MG63 (cell line): ENCODE measurements at regions not wholly inside any gene's neighbourhood (a gene's known extent, or its start where the extent isn't known, plus 50 kb on each side); places are given as distances from the start of the nearest gene placed in this dataset.
"Not testable (repeated sequence)": the region's sequence is repeated elsewhere in the genome, so short reads cannot be mapped to it uniquely, and the experiment has no call there.

Experiments used
- DNase-seq: peaks from one replicate; pipeline ENCODE4 v3.0.0-alpha.2; 2020
- H3K27me3 ChIP-seq: fragments of 250-450 bp; sonication (Bioruptor Pico); 2 replicates; pipeline ENCODE4 v1.5.1; 2020; ENCODE audit warnings: mild to moderate bottlenecking, moderate library complexity
- H3K36me3 ChIP-seq: fragments of 250-450 bp; sonication (Bioruptor Pico); 2 replicates; pipeline ENCODE4 v1.5.1; 2020; ENCODE audit warnings: mild to moderate bottlenecking, moderate library complexity
- H3K4me3 ChIP-seq: fragments of 250-450 bp; sonication (Bioruptor Pico); 2 replicates; pipeline ENCODE4 v1.5.1; 2020; ENCODE audit warnings: mild to moderate bottlenecking, moderate library complexity
- H3K9me3 ChIP-seq: fragments of 250-450 bp; sonication (Bioruptor Pico); 2 replicates; pipeline ENCODE4 v1.5.1; 2020; ENCODE audit warnings: mild to moderate bottlenecking, moderate library complexity

DNA sequence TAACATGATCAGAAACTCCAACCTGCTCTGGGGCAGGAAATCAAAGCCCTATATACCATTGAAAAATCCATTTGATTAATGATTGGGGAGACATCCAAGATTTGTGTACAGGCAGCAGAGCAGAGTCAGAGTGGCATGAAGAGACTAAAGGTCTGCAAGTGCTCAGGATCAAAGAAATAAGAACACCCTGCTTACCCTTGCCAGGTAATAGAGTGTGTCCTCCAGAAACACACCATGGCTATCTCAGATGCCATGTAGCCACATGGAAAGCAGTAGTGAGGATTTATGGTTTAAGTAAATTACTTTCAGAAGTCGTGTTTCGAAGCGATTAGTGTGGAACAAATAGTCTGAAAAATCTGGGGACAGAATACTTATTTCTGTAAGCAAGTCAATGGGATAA is 592.9 kb downstream of the SUCLG1 start:
- DNase-seq: no peak
- H3K9me3 ChIP-seq: no peaks in the 10 kb centered on the region
- H3K4me3 ChIP-seq: no peak overlapping the region
- H3K27me3 ChIP-seq: no peaks in the 10 kb centered on the region
- H3K36me3 ChIP-seq: no peaks in the 10 kb centered on the region

DNA sequence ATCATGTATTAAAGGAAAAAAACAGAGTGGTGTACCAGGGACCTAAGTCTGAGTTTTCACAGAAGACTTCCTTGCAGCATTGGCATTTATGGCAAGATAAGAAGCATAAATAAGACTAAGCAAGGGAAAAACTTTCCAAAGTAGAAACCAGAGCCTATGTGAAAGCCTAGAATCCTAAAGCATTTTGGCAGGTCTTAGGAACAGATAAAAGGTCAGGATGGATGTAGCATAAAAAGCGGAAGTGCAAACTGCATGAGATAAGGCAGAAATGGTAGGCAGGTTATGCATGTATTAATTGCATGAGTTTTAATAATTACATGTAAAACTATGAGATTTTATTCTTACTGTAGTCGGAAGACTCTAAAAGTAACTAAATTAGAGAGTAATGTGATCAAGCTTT is 596.5 kb downstream of the SUCLG1 start:
- Histone ChIP-seq H3K27me3 (no peaks in the 10 kb centered on the region), H3K4me3 (no peak overlapping the region), H3K9me3 (no peaks in the 10 kb centered on the region), H3K36me3 (no peaks in the 10 kb centered on the region)
- no peak for DNase-seq

DNA sequence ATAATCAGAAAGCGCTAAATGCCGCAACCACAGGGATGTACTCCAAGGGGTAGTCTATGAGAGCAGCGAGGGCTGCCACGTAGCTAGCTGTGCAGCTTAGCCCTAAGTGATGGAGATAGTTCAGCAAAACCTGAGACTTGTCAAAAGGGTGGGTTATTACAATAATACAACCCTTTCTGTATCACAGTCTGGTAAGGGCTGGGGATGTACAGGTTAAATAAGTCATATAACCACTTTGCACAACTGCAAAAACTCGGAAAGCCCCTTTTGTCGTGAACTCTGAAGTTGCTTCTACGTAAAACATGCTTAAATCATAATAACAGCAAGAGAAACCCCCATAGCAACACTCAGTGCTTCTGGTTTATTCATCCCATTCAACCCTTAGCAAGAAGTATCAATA is 598.8 kb downstream of the SUCLG1 start:
- H3K4me3 ChIP-seq: no peak overlapping the region
- no peaks in the 10 kb centered on the region for H3K27me3 ChIP-seq
- H3K36me3 ChIP-seq: no peaks in the 10 kb centered on the region
- no peaks in the 10 kb centered on the region for H3K9me3 ChIP-seq
- DNase-seq: no peak

DNA sequence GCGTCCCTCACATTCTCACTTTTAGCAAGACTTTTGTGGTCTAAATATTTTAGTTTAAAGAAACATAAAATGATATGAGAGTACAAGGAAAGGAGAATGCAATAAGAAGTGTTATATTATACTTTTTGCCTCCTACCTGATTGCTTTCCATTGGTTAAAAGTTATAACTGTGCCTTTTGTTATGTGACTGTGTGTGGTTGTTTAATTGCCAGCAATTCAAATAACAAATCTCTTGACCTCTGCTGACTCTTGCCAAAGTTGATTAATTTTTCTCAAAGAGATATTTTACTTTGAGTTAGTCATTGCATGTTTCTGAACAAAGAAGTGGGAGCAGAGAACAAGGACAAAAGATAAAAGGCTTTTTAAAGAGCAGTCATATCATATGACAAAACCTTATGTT is 599.5 kb downstream of the SUCLG1 start:
- no peak for DNase-seq
- Histone ChIP-seq H3K9me3 (no peaks in the 10 kb centered on the region), H3K36me3 (no peaks in the 10 kb centered on the region), H3K4me3 (no peak overlapping the region), H3K27me3 (no peaks in the 10 kb centered on the region)

DNA sequence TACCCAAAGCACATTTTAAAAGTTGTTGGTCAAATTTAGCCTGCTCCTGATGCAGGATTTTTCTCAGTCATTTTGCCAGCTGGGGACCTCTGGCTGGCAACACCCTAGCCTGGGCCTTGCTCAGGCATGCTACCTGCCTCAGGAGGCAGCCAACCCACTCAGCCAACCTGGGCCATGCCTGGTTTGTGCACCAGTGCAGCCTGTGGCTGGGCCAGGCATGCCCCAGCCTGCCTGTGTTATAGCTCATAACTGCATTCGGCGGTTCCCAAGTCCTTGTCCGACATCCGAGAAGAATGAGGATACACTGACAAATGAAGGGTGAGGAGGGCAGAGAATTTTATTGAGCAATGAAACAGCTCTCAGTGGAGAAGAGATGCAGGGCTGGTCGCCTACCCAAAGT is 608.0 kb downstream of the SUCLG1 start:
- DNase-seq: no peak
- Histone ChIP-seq H3K27me3 (no peaks in the 10 kb centered on the region; the same call in 1 of the 2 replicates), H3K9me3 (no peaks in the 10 kb centered on the region)

DNA sequence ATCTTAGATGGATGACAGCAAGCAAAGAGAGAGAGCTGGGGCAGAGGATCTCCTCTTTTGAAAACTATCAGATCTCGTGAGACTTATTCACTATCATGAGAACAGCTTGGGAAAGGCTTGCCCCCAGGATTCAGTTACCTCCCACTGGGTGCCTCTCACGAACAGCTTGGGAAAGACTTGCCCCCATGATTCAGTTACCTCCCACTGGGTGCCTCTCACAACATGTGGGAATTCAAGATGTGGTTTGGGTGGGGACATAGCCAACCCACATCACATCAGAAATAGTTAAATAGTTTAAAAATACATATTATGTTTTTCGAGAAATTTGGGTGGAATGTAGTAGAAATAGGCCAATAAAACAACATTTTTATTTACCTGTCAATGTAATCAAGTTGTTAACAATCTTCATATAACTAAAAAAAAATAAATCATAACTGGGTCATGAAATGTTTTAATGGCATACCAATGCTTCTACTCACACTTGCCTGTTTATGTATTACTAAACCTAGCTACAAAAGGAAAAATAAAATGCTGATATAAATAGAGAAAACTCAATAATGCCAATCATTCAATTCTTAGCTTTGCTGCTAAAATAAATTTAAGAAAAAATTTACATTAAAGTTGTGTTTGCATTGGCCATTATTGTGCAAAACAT is 608.9 kb downstream of the SUCLG1 start:
- Histone ChIP-seq H3K27me3 (no peaks in the 10 kb centered on the region; the same call in 1 of the 2 replicates), H3K9me3 (no peaks in the 10 kb centered on the region), H3K36me3 (no peaks in the 10 kb centered on the region), H3K4me3 (no peak overlapping the region)
- DNase-seq: peak; percentile 35

More for the DNA sequence above, 608.0 kb downstream of the SUCLG1 start:
- Histone ChIP-seq H3K36me3 (no peaks in the 10 kb centered on the region), H3K4me3 (no peak overlapping the region)

DNA sequence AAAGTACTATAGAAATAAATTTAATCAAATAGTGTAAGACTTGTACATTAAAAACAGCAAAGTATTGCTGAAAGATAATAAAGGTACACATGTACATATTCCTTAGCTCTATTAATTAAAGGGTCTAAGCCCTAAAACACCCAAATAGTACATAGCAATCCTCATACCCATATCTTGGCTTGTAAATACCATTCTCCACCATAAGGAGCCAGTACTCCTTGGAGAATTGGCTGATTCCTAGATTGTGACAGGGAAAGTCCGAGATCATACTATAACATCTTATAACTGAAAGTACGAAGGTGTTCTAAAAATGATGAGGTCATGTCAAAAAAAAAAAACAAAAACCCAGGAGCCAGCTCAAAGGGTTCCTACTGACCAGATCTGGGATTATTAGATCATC is 614.6 kb downstream of the SUCLG1 start:
- DNase-seq: no peak
- no peaks in the 10 kb centered on the region for H3K27me3 ChIP-seq
- H3K4me3 ChIP-seq: no peak overlapping the region
- no peaks in the 10 kb centered on the region for H3K9me3 ChIP-seq
- H3K36me3 ChIP-seq: no peaks in the 10 kb centered on the region

DNA sequence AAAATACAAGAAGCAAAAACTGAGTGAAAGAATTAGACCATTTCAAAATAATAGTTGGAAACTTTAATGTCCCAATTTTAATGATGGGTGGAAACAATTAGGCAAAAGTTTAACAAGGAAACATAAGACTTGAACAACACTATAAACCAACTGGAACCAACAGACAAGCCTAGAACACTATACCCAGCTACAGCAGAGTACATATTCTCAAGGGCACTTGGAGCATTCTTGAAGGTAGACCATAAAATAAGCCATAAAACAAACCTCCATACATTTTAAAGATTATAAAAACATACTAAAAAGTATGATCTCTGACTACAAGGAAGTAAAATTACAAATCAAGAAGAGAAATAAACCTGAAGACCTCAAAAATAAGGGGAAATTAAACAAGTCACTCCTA is 616.7 kb downstream of the SUCLG1 start:
- H3K4me3 ChIP-seq: no peak overlapping the region
- H3K36me3 ChIP-seq: no peaks in the 10 kb centered on the region
- H3K9me3 ChIP-seq: no peaks in the 10 kb centered on the region
- no peak for DNase-seq
- no peaks in the 10 kb centered on the region for H3K27me3 ChIP-seq

DNA sequence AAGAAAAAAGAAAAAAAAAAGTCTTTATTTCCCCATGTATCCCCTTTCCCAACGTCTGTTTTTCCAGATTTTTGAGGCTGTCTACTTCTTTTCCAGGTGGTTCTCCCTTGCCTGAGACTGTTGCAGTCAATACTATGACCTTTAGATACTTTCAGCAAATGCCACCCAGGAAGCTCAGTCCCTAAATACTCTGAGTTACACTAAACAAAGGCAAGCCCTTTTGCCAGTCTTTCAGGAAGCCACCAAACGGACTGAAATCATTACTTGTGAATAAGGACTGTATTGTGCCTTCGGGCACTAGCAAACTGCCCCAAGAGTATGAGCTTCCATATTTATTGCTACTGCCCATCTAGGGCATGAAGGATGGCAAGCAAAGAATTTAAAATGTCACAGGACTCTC is 621.3 kb downstream of the SUCLG1 start:
- Histone ChIP-seq H3K4me3 (no peak overlapping the region), H3K9me3 (no peaks in the 10 kb centered on the region), H3K27me3 (no peaks in the 10 kb centered on the region), H3K36me3 (no peaks in the 10 kb centered on the region)
- DNase-seq: no peak

DNA sequence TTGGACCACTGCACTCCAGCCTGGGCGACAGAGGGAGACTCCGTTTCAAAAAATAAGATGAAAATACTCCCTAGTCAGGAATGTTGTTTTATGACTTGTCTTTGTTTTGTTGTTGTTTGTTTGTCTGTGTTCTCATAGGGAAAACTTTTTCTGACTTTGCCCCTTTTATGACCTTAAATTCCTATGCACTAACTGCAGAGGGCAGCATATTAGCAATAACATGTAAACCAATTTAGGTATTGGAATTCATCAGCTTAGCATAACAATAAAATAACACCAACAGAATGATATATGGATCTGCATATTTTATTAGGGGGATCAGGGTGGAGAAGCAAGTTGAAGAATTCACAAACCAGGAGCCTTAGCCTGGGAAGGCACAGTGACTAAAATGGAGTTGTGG is 631.5 kb downstream of the SUCLG1 start:
- no peak for DNase-seq
- H3K36me3 ChIP-seq: no peaks in the 10 kb centered on the region

DNA sequence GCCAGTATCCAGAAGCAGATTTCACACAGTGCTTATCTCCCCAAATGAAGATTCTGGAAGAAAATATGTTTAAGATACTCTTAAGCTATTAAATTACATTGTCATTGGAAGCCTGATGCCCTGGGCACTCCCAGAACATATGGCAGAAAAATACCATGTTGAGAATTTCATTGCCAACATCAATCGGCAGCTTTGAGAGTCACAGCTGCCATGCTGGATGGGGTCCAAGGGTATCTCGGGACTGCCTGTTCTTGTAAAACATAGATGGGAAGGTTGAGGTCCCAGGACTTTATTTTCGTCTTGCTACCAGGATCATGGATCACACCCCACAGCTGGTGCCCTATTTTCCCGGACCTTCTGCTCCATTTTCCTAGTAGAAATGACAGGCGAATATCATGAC is 632.5 kb downstream of the SUCLG1 start:
- Histone ChIP-seq H3K36me3 (no peaks in the 10 kb centered on the region), H3K9me3 (no peaks in the 10 kb centered on the region), H3K27me3 (no peaks in the 10 kb centered on the region), H3K4me3 (no peak overlapping the region)
- DNase-seq: no peak

More for the DNA sequence above, 631.5 kb downstream of the SUCLG1 start:
- no peaks in the 10 kb centered on the region for H3K9me3 ChIP-seq
- H3K27me3 ChIP-seq: no peaks in the 10 kb centered on the region
- no peak overlapping the region for H3K4me3 ChIP-seq

DNA sequence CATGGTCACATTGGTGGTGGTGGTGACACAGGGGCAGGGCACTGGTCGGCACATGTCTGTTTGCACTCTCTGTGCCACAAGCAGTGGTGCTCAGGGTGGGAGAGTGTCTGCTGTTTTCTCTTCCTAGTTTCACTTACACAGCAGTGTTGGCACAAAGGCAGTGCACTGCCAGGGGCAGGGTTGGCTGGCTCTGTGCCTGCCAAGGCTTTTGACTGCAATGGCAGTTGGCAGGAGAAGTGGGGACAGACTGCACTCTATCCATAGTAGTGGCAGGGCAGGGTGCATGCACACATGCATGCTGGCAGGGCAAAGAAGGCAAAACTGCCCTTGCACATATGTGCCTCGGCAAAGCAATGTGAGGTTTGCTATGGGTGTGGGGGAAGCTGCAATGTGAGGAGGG is 635.9 kb downstream of the SUCLG1 start:
- no peaks in the 10 kb centered on the region for H3K27me3 ChIP-seq
- DNase-seq: no peak
- H3K36me3 ChIP-seq: no peaks in the 10 kb centered on the region
- H3K9me3 ChIP-seq: no peaks in the 10 kb centered on the region
- H3K4me3 ChIP-seq: no peak overlapping the region

DNA sequence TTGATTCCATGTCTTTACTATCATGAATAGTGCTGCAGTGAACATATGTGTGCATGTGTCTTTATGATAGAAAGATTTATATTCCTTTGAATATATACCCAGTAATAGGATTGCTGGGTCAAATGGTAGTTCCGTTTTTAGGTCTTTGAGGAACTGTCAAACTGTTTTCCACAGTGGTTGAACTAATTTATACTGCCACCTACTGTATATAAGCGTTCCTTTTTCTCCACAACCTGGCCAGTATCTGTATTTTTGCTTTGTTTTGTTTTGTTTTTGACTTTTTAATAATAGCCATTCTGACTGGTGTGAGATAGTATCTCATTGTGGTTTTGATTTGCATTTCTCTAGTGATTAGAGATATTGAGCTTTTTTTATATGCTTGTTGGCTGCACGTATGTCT is 641.6 kb downstream of the SUCLG1 start:
- no peaks in the 10 kb centered on the region for H3K9me3 ChIP-seq
- no peaks in the 10 kb centered on the region for H3K27me3 ChIP-seq
- H3K36me3 ChIP-seq: no peaks in the 10 kb centered on the region
- no peak overlapping the region for H3K4me3 ChIP-seq
- no peak for DNase-seq

DNA sequence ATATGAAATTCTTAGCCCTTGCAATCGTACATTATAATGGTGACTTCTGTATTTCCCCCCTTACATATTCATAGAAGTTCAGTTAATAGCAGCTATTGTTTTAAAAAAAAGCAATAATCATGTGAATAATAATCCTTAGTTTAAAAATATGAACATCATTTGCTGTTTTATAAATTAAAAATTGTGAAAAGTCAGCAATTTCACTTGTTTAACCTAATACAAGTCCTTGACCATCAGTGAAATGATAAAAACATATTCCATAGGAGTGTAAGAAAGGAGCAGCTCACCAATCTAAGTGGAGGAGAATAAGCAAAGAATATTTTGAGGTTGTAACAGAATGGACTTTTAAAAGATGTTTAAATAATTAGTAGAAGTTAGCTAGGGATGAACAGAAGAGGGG is 650.2 kb downstream of the SUCLG1 start:
- Histone ChIP-seq H3K4me3 (no peak overlapping the region), H3K9me3 (no peaks in the 10 kb centered on the region), H3K27me3 (no peaks in the 10 kb centered on the region), H3K36me3 (no peaks in the 10 kb centered on the region)
- DNase-seq: no peak

DNA sequence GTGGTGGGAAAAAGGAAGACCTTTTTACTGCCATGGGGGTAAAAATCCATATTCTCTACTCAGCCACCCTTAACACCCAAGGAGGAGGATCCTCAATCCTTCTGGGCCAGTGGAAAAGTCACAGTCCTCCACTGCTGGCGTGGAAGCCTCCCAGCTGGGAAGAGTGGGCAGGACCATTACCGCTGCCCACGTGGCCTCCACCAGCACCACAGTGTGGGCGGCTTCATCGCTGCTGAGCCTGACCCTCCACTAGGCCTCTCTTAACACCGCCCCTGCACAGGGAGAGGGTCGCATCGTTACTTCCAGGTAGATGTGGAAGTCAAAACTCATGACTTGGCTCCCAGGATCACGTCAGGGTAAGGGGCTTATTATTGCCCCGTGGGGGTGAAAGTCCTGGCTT is 656.5 kb downstream of the SUCLG1 start:
- H3K4me3 ChIP-seq: no peak overlapping the region
- no peaks in the 10 kb centered on the region for H3K9me3 ChIP-seq
- no peaks in the 10 kb centered on the region for H3K36me3 ChIP-seq
- no peaks in the 10 kb centered on the region for H3K27me3 ChIP-seq
- no peak for DNase-seq

DNA sequence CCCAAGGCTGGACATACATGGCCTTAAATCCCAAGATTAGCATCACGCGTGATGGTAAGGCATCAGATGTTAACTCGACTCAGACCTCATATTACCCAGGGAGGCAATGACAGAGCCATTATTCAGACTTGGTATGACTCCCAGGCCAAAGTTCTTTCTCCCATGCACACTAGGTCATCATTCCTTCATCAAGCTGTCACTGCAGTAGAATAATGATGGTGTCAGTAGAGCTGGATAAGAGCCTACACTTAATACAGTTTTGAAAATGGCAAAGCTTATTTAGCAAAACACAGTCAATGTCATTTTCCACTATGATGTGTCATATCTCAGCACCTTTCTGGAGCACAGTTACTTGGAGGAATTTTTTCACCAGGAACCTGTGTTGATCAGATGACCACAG is 663.3 kb downstream of the SUCLG1 start:
- H3K9me3 ChIP-seq: no peaks in the 10 kb centered on the region
- no peaks in the 10 kb centered on the region for H3K27me3 ChIP-seq
- no peak for DNase-seq
- H3K4me3 ChIP-seq: no peak overlapping the region
- no peaks in the 10 kb centered on the region for H3K36me3 ChIP-seq

DNA sequence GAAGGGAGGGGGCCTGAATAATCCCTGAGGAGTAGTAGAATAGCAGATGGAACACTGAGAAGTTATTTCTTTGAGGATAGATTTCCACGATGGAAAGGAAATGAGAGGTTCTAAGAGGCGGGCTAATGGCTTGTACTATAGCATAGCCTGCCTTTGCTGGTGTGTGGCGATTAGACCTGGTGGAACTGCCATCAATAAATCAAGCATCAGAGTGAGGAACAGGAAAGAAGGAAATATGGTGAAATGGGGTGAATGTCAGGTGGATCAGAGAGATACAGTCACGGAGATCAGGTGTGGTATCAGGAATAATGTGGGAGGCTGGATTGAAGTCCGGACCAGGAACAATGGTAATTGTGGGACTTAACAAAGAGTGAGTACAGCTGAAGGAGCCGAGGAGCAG is 668.6 kb downstream of the SUCLG1 start:
- not testable (repeated sequence) for DNase-seq, H3K4me3 ChIP-seq, H3K9me3 ChIP-seq, H3K27me3 ChIP-seq, H3K36me3 ChIP-seq

DNA sequence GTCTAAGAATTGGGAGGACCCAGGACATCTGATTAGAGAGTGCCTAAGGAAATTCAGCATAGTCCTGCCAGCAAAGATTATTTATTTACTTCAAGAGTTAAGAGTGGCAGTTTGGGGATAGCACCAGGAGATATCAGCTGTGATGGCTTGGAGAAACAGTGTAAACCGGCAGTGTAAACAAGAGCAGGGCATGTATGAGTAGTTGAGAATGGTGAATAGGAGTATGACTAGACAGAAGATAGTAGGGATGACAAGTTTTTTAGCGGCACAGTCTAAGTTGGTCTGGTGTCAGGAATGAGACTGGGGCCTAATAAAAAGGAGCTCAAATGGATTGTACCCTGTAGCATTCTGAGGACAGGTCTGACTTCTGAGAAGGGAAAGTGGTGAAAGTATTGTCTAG is 669.4 kb downstream of the SUCLG1 start:
- H3K27me3 ChIP-seq, H3K4me3 ChIP-seq, H3K36me3 ChIP-seq, H3K9me3 ChIP-seq, DNase-seq: not testable (repeated sequence)
